ENCODE measurements at regions not wholly inside any gene's neighbourhood (a gene's known extent, or its start where the extent isn't known, plus 50 kb on each side); places are given as distances from the start of the nearest gene placed in this dataset.

DNA sequence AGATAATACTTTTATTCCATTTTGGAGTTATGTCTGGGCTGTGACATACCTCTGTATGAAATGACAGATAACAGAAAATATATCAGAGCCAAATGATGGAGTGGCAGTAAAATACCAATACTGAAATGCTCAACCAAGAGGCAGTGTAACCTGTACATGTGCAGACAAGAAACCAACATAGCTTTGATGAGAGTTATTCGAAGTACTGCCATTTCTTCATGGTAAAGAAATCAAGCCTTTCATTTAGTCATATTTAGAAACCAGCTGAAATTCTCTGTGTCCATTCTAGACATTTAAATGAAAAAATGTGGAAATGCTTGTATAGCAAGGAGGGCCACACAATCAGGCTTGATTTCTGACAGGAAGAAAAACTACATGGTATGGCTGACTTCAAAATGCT lies 127.1 kb upstream of the PTPRZ1 start:
- H3K4me3 ChIP-seq (replicated peaks in 1 of 3; ENCODE audit: insufficient read depth in 1 of 3, low read depth in 1 of 3, low read length in 3 of 3), result no peak overlapping the region
- H3K9me1 ChIP-seq (replicated peaks; ENCODE audit: control insufficient read depth, extremely low read depth, insufficient read depth, low read length), result no peaks in the 10 kb centered on the region
- no peaks in the 10 kb centered on the region for H3K9me3 ChIP-seq (replicated peaks; ENCODE audit: control insufficient read depth, insufficient read depth, low read length)
- DNase-seq (ENCODE audit: low read depth, low spot score), result no peak
- intact Hi-C loops (cut with micrococcal nuclease) (no loop called here), dilution Hi-C loops (cut with MboI; ENCODE audit: extremely low pct_ligation_motif_present, low sequenced_read_pairs) (no loop called here)
- FAIRE-seq, result no peak
- H3K79me2 ChIP-seq (ENCODE audit: control insufficient read depth, insufficient read depth, low read length), result no peaks in the 10 kb centered on the region
- no peak overlapping the region for H2AFZ ChIP-seq (ENCODE audit: low read depth, low read length)
- POLR2A ChIA-PET, result no interaction called here
- CTCF ChIA-PET, result interaction anchor here (1.2 to 3.0 kb wide), 2 partner anchors 249 to 379 kb away, joined by 3 to 16 read pairs; no protein-coding TSS in a partner anchor
- H3K36me3 ChIP-seq (ENCODE audit: control insufficient read depth in 2 of 2, extremely low read depth in 1 of 2, insufficient read depth in 2 of 2, low read length in 2 of 2), result no peaks in the 10 kb centered on the region
- no peak overlapping the region for H3K27ac ChIP-seq (ENCODE audit: insufficient read depth, low read depth, low read length)
- no peak overlapping the region for H3K4me2 ChIP-seq (ENCODE audit: insufficient read depth, low read length)
- H3K9ac ChIP-seq (replicated peaks; ENCODE audit: extremely low read depth, insufficient read depth, low read length), result no peak overlapping the region
- BruUV-seq (replicated peaks), result no TSS peak
- H3K4me1 ChIP-seq (ENCODE audit: control insufficient read depth, extremely low read depth, insufficient read depth, low read length), result no peaks in the 10 kb centered on the region
- no peak for TF ChIP-seq POLR2A (IDR thresholded peaks at IDR 0.05; ENCODE audit: low read depth, low read length)
- no peak for TF ChIP-seq JUN (IDR thresholded peaks at IDR 0.05; ENCODE audit: borderline replicate concordance, insufficient read depth, insufficient read length, low read depth)
- no peak for TF ChIP-seq FOS (IDR thresholded peaks at IDR 0.05; ENCODE audit: borderline replicate concordance, insufficient read depth, low read length)
- TF ChIP-seq, protein P1, sequence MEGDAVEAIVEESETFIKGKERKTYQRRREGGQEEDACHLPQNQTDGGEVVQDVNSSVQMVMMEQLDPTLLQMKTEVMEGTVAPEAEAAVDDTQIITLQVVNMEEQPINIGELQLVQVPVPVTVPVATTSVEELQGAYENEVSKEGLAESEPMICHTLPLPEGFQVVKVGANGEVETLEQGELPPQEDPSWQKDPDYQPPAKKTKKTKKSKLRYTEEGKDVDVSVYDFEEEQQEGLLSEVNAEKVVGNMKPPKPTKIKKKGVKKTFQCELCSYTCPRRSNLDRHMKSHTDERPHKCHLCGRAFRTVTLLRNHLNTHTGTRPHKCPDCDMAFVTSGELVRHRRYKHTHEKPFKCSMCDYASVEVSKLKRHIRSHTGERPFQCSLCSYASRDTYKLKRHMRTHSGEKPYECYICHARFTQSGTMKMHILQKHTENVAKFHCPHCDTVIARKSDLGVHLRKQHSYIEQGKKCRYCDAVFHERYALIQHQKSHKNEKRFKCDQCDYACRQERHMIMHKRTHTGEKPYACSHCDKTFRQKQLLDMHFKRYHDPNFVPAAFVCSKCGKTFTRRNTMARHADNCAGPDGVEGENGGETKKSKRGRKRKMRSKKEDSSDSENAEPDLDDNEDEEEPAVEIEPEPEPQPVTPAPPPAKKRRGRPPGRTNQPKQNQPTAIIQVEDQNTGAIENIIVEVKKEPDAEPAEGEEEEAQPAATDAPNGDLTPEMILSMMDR (IDR thresholded peaks at IDR 0.05; ENCODE audit: extremely low read depth in 1 of 2, insufficient read depth in 1 of 2, low read depth in 1 of 2, low read length in 2 of 2), result no peak
- no peak for TF ChIP-seq POLR2AphosphoS5 (IDR thresholded peaks at IDR 0.05; ENCODE audit: insufficient read depth, low read depth, low read length)
- TF ChIP-seq, protein P2, sequence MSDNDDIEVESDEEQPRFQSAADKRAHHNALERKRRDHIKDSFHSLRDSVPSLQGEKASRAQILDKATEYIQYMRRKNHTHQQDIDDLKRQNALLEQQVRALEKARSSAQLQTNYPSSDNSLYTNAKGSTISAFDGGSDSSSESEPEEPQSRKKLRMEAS (IDR thresholded peaks at IDR 0.05; ENCODE audit: insufficient read depth, insufficient read length), result no peak
- TF ChIP-seq GATA2 (IDR thresholded peaks at IDR 0.05; ENCODE audit: insufficient read depth, insufficient read length, low read depth, low read length), result no peak
- TF ChIP-seq EZH2 (IDR thresholded peaks at IDR 0.05; ENCODE audit: borderline replicate concordance, low read depth, low read length, severe bottlenecking), result no peak
- H4K20me1 ChIP-seq (replicated peaks; ENCODE audit: control insufficient read depth, extremely low read depth, insufficient read depth, low read length), result no peaks in the 10 kb centered on the region
- no peaks in the 10 kb centered on the region for H3K27me3 ChIP-seq (ENCODE audit: control insufficient read depth in 2 of 2, insufficient read depth in 2 of 2, low read length in 2 of 2)
